GM12864 (cell line): ENCODE measurements at regions not wholly inside any gene's neighbourhood (a gene's known extent, or its start where the extent isn't known, plus 50 kb on each side); places are given as distances from the start of the nearest gene placed in this dataset.
A peak's percentile ranks its signal among the peaks of the same experiment; 100 is the strongest.

Experiments used
- DNase-seq: peaks from one replicate; pipeline ENCODE4 v3.0.0-alpha.2; 2011; ENCODE audit warnings: low read depth
- H3K4me3 ChIP-seq: 2 replicates; pipeline ENCODE4 v1.5.1; 2011; ENCODE audit warnings: mild to moderate bottlenecking, low read depth, low read length, control low read depth
- CTCF ChIP-seq: IDR thresholded peaks from 2 replicates; pipeline ENCODE4 v1.5.1; 2011; ENCODE audit warnings: low read depth, mild to moderate bottlenecking, moderate library complexity, low read length, control low read depth, inconsistent platforms; ENCODE audit errors: missing control alignments

- no peak overlapping the region for H3K4me3 ChIP-seq
- TF ChIP-seq CTCF = no peak
- no peak for DNase-seq
Observed at GRCh38 chrX:2629316-2630007, 61.6 kb upstream of the CD99 start.

- no peak overlapping the region for H3K4me3 ChIP-seq
- no peak for TF ChIP-seq CTCF
- no peak for DNase-seq
Observed at GRCh38 chrX:2628751-2629315, 62.3 kb upstream of the CD99 start.

DNA sequence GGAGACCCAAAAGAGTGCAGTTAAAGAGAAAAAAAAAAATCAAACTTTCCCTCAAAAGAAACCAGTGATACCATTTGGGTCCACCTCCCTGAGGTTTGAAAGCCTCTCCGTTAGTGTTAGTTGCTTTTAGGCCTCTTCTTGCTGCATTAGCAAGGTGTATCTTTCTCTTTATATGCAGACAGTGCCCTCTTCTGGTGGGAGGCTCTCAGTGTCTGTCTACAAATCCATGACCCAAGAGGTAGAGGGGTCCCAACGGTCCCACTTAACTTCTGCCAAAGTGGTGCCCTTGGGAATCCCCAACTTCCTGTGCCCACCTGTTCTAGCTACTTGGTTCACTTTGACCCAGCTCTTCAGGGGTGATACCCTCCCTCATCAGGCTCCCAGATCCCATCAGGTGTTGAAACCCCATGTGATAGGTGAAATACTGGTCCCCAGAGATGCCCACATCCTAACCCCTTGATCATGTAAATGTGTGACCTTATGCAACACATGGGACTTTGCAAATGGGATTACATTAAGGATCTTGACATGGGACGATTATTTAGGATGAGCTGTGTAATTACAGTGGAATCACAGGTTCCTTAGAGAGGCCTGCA is 63.7 kb upstream of the CD99 start:
- DNase-seq = no peak
- peak; percentile 75 for TF ChIP-seq CTCF
- H3K4me3 ChIP-seq = no peak overlapping the region

- DNase-seq = no peak
- H3K4me3 ChIP-seq = no peak overlapping the region
- no peak for TF ChIP-seq CTCF
Observed at GRCh38 chrX:2626750-2627149, 64.3 kb upstream of the CD99 start.

GRCh38 chrX:2620576-2620975 is 70.5 kb upstream of the CD99 start:
- DNase-seq = no peak
- TF ChIP-seq CTCF = no peak
- H3K4me3 ChIP-seq = no peak overlapping the region

GRCh38 chrX:2618516-2618915 is 72.6 kb upstream of the CD99 start:
- no peak overlapping the region for H3K4me3 ChIP-seq
- no peak for DNase-seq
- no peak for TF ChIP-seq CTCF
